Suprapubic skin (tissue), 4 donors: ENCODE measurements at regions not wholly inside any gene's neighbourhood (a gene's known extent, or its start where the extent isn't known, plus 50 kb on each side); places are given as distances from the start of the nearest gene placed in this dataset.
A peak's percentile ranks its signal among the peaks of the same experiment; 100 is the strongest.

Experiments used
- DNase-seq, 2 donors: peaks; one replicate each; pipeline ENCODE4 v3.0.0-alpha.2; 2019; ENCODE audit warnings: low spot score in 2 of 2
- H3K27ac ChIP-seq: fragments of 200-600 bp; sonication (generic); one replicate; pipeline ENCODE4 v1.5.1; 2019
- H3K27me3 ChIP-seq: fragments of 200-600 bp; sonication (generic); one replicate; pipeline ENCODE4 v1.5.1; 2019
- H3K36me3 ChIP-seq: fragments of 200-600 bp; sonication (generic); one replicate; pipeline ENCODE4 v1.5.1; 2019
- H3K4me1 ChIP-seq: fragments of 200-600 bp; sonication (generic); one replicate; pipeline ENCODE4 v1.5.1; 2019
- H3K4me3 ChIP-seq: fragments of 200-600 bp; sonication (generic); one replicate; pipeline ENCODE4 v1.5.1; 2019; ENCODE audit warnings: mild to moderate bottlenecking
- H3K9me3 ChIP-seq: fragments of 200-600 bp; sonication (generic); one replicate; pipeline ENCODE4 v1.5.1; 2019
- EP300 ChIP-seq: sonication (generic); formaldehyde crosslinking; IDR thresholded peaks from one replicate; pipeline ENCODE4 v1.6.1; 2017; ENCODE audit warnings: antibody characterized with exemption
- POLR2A ChIP-seq, 2 donors: fragments of 450-650 bp; IDR thresholded peaks; one replicate each; pipeline ENCODE4 v1.6.1; 2017; ENCODE audit warnings: antibody characterized with exemption in 2 of 2, mild to moderate bottlenecking in 2 of 2, moderate library complexity in 2 of 2
- POLR2AphosphoS5 ChIP-seq, 3 donors: sonication (generic); formaldehyde crosslinking; IDR thresholded peaks; one replicate each; pipeline ENCODE4 v1.6.1; 2017; ENCODE audit warnings: antibody characterized with exemption in 3 of 3
- WGBS: methylation state at CpG from one replicate; pipeline ENCODE4 v1.1.5; 2018; 5-methylcytosine and 5-hydroxymethylcytosine counted together
- TF ChIP-seq, protein P1 (sequence below), 2 donors: fragments of 200-600 bp in 1 of 2; fragments of 450-650 bp in 1 of 2; sonication (generic) in 1 of 2; IDR thresholded peaks; one replicate each; pipeline ENCODE4 v1.5.1; 2016 to 2019; ENCODE audit warnings: antibody characterized with exemption in 2 of 2, mild to moderate bottlenecking in 1 of 2, moderate library complexity in 1 of 2

DNA sequence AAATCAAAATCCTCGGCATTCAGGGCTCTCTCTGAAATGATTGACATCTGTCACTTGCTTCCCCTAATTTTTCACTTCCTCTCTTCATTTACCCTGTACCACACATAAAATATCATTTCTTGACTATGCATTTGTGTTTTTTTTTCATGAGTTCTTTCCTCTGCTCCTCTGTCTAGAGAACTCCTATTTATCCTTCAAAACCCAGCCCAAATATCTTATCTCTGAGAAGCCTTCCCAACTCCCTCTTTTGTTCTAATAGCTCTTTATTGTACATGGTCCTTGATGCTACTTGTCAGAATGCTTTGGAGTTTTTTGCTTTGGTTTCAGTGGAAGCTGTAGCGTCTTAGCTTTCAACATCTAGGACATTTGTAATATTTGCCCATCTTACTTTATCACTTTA, 190.2 kb upstream of the CTBP2 start:
- H3K9me3 ChIP-seq: no peaks in the 10 kb centered on the region
- H3K36me3 ChIP-seq: no peaks in the 10 kb centered on the region
- WGBS: 96% methylated on average over 2 of the region's 2 CpGs
- DNase-seq: no peak
- TF ChIP-seq EP300 (no peak), POLR2AphosphoS5 (IDR thresholded peaks at IDR 0.05) (no peak), POLR2A (IDR thresholded peaks at IDR 0.05) (no peak)
- TF ChIP-seq, protein P1, sequence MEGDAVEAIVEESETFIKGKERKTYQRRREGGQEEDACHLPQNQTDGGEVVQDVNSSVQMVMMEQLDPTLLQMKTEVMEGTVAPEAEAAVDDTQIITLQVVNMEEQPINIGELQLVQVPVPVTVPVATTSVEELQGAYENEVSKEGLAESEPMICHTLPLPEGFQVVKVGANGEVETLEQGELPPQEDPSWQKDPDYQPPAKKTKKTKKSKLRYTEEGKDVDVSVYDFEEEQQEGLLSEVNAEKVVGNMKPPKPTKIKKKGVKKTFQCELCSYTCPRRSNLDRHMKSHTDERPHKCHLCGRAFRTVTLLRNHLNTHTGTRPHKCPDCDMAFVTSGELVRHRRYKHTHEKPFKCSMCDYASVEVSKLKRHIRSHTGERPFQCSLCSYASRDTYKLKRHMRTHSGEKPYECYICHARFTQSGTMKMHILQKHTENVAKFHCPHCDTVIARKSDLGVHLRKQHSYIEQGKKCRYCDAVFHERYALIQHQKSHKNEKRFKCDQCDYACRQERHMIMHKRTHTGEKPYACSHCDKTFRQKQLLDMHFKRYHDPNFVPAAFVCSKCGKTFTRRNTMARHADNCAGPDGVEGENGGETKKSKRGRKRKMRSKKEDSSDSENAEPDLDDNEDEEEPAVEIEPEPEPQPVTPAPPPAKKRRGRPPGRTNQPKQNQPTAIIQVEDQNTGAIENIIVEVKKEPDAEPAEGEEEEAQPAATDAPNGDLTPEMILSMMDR (IDR thresholded peaks at IDR 0.05): no peak
- H3K4me3 ChIP-seq: no peak overlapping the region
- H3K4me1 ChIP-seq: no peaks in the 10 kb centered on the region
- no peaks in the 10 kb centered on the region for H3K27me3 ChIP-seq
- H3K27ac ChIP-seq: no peak overlapping the region

DNA sequence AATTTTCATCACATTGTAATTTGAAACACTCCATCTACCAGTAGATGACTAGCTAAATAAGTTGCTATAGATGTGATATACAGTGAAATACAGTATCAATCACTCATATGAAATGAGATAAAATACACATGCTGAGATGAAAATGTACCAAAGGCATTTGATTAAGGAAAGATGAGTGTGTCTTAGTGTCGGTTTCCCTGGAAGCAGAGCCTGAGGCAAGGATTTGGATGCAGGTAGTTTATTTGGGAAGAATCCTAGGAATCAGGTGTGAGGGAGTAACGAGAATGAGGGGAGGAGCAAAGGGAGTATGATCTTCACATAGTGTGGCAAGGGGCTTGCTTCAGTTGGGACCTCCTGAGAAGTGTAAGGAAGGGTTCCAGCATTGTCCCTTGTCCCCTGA, 188.2 kb upstream of the CTBP2 start:
- TF ChIP-seq POLR2A (IDR thresholded peaks at IDR 0.05): no peak
- Histone ChIP-seq H3K27me3 (no peaks in the 10 kb centered on the region), H3K36me3 (no peaks in the 10 kb centered on the region), H3K4me1 (no peaks in the 10 kb centered on the region), H3K27ac (no peak overlapping the region), H3K4me3 (no peak overlapping the region), H3K9me3 (no peaks in the 10 kb centered on the region)
- 69% methylated on average over 2 of the region's 2 CpGs for WGBS
- DNase-seq: no peak

DNA sequence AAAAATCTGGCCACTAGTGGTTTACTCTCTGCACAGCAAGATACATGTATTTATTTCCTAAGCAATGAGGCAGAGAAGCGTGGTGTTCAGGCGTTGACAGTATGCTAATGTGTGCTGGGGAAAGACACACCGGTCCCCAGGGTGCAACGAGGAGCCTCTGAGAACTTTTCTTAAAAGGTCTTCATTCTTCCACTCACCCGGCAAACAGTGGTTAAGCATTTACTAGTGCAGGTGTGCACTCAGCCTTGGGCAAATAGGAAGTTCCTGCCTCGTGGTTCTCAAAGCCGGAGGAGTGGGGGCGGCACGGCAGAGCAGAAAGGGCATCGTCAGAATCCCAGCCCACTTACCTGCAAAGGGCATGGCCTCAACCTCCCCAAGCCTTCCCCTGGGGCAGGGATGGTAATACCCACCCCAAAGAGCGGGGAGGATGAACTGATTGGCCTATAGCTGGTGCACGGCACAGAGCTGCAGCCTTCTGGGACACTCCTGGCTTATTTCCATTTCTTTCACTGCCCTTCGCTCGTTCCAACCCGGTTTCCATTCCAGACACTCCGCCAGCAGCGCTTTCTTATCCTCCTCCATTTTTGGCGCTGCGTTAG, 184.3 kb upstream of the CTBP2 start:
- no peaks in the 10 kb centered on the region for H3K36me3 ChIP-seq
- no peaks in the 10 kb centered on the region for H3K27me3 ChIP-seq
- 62% methylated on average over 19 of the region's 19 CpGs for WGBS
- no peaks in the 10 kb centered on the region for H3K4me1 ChIP-seq
- no peaks in the 10 kb centered on the region for H3K9me3 ChIP-seq
- TF ChIP-seq POLR2A (IDR thresholded peaks at IDR 0.05) (no peak), EP300 (no peak), POLR2AphosphoS5 (IDR thresholded peaks at IDR 0.05) (no peak)
- TF ChIP-seq, protein P1 (IDR thresholded peaks at IDR 0.05): no peak
- no peak overlapping the region for H3K27ac ChIP-seq
- H3K4me3 ChIP-seq: no peak overlapping the region
- DNase-seq: no peak

DNA sequence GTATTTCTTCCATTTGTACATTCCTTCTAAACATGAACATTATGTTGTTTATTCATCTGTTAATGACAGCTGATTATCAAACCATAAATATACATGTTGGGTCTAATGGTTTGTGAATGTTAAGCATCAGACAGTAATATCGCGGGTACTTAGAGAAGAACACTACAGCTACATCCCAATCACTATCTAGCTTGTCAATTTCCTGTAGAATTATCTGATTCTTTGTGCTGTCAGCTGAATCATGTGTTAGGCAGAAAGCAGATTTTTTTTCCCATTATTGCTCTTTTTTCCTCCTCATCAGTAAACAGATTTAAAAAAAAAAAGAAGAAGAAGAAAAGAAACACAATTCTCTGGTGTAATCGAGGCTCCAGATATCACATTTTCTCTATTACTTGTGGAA, 183.6 kb upstream of the CTBP2 start:
- H3K4me3 ChIP-seq: no peak overlapping the region

DNA sequence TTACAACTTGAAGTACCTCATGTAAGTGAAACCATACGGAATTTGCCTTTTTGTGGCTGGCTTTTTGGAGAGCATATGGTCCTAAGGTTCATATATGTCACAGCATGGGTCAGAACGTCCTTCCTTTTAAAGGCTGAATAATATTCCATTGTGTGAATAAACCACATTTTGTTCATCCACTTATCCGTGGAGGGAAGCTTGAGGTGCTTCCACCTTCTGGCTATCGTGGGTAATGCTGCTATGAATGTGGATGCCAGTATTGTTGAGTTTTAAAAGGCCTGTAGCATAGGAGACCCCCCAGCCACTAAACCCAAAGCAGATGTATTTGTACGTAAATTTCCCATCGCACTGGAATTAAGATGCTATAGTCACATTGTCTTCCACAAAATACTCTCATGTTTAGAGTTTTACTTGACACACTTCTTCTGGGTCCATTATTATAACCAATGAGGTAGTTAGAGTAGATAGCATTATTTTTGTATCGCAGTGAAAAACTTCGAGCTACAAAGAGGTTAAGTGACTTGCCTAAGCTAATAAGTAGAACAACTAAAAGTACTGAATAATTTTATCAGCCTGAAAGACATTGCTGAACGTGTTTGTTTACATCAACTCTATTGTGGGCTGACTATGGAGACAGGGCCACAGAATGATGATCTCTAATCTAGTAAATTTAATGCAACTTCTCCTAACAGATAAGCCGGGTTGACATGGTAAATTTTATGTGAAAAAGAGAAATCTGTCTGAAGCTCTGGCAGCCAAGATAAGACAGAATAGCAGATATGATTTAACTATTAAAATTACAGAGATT, 183.0 kb upstream of the CTBP2 start:
- Histone ChIP-seq H3K27me3 (no peaks in the 10 kb centered on the region), H3K36me3 (no peaks in the 10 kb centered on the region), H3K9me3 (no peaks in the 10 kb centered on the region), H3K4me3 (no peak overlapping the region), H3K4me1 (no peaks in the 10 kb centered on the region), H3K27ac (no peak overlapping the region)
- TF ChIP-seq, protein P1 (IDR thresholded peaks at IDR 0.05): peak in 1 of 2 donors; percentile 46
- TF ChIP-seq POLR2A (IDR thresholded peaks at IDR 0.05): no peak
- 74% methylated on average over 10 of the region's 10 CpGs for WGBS
- no peak for DNase-seq

More for the DNA sequence above, 183.6 kb upstream of the CTBP2 start:
- WGBS: 81% methylated on average over 3 of the region's 3 CpGs
- no peaks in the 10 kb centered on the region for H3K9me3 ChIP-seq
- H3K36me3 ChIP-seq: no peaks in the 10 kb centered on the region
- TF ChIP-seq, protein P1 (IDR thresholded peaks at IDR 0.05): no peak
- TF ChIP-seq POLR2A (IDR thresholded peaks at IDR 0.05) (no peak), EP300 (no peak), POLR2AphosphoS5 (IDR thresholded peaks at IDR 0.05) (no peak)
- H3K27ac ChIP-seq: no peak overlapping the region
- no peaks in the 10 kb centered on the region for H3K4me1 ChIP-seq
- no peaks in the 10 kb centered on the region for H3K27me3 ChIP-seq
- DNase-seq: no peak
